SU-DHL-6 (cell line): ENCODE measurements at regions not wholly inside any gene's neighbourhood (a gene's known extent, or its start where the extent isn't known, plus 50 kb on each side); places are given as distances from the start of the nearest gene placed in this dataset.

Source experiments
- EZH2phosphoT487 ChIP-seq: fragments of 200-600 bp; sonication (generic), shearing (Covaris generic); conservative IDR thresholded peaks from 2 replicates; pipeline ENCODE4 v1.6.1; 2018; ENCODE audit warnings: mild to moderate bottlenecking, antibody characterized with exemption, low read length, moderate library complexity, mixed read lengths
- TF ChIP-seq, protein P1 (sequence below): fragments of 200-600 bp; sonication (generic); IDR thresholded peaks from one replicate; pipeline ENCODE4 v1.5.1; 2017; ENCODE audit warnings: antibody characterized with exemption, mild to moderate bottlenecking, low read length, moderate library complexity; ENCODE audit not compliant: insufficient read depth, poor library complexity, severe bottlenecking

DNA sequence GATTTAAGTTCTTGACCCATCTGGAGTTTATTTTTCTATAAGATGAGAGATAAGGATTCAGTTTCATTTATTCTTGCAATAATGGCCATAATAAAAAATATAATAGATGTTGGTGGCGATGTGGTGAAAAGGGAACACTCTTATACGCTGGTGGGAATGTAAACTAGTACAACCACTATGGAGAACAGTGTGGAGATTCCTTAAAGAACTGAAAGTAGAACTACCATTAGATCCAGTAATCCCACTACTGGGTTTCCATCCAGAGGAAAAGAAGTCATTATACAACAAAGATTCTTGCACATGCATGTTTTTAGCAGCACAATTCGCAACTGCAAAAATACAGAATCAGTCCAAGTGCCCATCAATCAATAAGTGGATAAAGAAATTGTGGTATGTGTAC, 1040.5 kb upstream of the GYPC start:
- TF ChIP-seq, protein P1, sequence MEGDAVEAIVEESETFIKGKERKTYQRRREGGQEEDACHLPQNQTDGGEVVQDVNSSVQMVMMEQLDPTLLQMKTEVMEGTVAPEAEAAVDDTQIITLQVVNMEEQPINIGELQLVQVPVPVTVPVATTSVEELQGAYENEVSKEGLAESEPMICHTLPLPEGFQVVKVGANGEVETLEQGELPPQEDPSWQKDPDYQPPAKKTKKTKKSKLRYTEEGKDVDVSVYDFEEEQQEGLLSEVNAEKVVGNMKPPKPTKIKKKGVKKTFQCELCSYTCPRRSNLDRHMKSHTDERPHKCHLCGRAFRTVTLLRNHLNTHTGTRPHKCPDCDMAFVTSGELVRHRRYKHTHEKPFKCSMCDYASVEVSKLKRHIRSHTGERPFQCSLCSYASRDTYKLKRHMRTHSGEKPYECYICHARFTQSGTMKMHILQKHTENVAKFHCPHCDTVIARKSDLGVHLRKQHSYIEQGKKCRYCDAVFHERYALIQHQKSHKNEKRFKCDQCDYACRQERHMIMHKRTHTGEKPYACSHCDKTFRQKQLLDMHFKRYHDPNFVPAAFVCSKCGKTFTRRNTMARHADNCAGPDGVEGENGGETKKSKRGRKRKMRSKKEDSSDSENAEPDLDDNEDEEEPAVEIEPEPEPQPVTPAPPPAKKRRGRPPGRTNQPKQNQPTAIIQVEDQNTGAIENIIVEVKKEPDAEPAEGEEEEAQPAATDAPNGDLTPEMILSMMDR: no peak
- TF ChIP-seq EZH2phosphoT487: no peak
